ENCODE measurements at regions not wholly inside any gene's neighbourhood (a gene's known extent, or its start where the extent isn't known, plus 50 kb on each side); places are given as distances from the start of the nearest gene placed in this dataset.

DNA sequence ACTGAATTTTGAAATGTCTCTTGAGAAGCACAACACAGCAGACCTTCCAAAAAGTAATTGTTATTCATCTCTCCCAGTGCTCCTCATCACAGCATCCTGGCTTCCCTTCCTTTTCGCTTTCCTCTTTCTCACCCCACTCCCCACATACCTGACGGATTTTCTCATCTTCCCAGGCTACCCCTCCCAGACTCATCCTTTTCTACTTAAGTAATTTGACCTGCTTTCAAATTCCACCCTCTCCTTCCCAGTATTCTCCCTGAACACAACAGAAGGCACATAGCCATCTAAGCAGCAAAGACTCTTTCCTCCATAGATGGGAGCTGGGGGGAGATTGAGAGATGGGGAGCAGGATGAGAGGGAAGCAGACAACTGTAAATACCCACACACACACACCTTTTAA, 187.1 kb upstream of the STT3B start:
- Histone ChIP-seq H2AFZ (ENCODE audit: low read depth) (no peak overlapping the region), H3K36me3 (ENCODE audit: insufficient read depth) (no peaks in the 10 kb centered on the region), H3K4me2 (no peak overlapping the region), H3K79me2 (ENCODE audit: insufficient read depth, low read depth) (no peaks in the 10 kb centered on the region), H3K27ac (no peak overlapping the region), H3K4me1 (ENCODE audit: low read depth, poor library complexity, severe bottlenecking) (no peaks in the 10 kb centered on the region), H3K9ac (no peak overlapping the region), H4K20me1 (ENCODE audit: insufficient read depth) (no peaks in the 10 kb centered on the region), H3K27me3 (ENCODE audit: insufficient read depth, low read depth) (no peaks in the 10 kb centered on the region), H3K4me3 (IDR thresholded peaks at IDR 0.05; ENCODE audit: insufficient read depth, low read depth, low read length) (no peak overlapping the region)
- TF ChIP-seq, protein P1, sequence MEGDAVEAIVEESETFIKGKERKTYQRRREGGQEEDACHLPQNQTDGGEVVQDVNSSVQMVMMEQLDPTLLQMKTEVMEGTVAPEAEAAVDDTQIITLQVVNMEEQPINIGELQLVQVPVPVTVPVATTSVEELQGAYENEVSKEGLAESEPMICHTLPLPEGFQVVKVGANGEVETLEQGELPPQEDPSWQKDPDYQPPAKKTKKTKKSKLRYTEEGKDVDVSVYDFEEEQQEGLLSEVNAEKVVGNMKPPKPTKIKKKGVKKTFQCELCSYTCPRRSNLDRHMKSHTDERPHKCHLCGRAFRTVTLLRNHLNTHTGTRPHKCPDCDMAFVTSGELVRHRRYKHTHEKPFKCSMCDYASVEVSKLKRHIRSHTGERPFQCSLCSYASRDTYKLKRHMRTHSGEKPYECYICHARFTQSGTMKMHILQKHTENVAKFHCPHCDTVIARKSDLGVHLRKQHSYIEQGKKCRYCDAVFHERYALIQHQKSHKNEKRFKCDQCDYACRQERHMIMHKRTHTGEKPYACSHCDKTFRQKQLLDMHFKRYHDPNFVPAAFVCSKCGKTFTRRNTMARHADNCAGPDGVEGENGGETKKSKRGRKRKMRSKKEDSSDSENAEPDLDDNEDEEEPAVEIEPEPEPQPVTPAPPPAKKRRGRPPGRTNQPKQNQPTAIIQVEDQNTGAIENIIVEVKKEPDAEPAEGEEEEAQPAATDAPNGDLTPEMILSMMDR (conservative IDR thresholded peaks at IDR 0.05; ENCODE audit: low read depth, low read length) = no peak

DNA sequence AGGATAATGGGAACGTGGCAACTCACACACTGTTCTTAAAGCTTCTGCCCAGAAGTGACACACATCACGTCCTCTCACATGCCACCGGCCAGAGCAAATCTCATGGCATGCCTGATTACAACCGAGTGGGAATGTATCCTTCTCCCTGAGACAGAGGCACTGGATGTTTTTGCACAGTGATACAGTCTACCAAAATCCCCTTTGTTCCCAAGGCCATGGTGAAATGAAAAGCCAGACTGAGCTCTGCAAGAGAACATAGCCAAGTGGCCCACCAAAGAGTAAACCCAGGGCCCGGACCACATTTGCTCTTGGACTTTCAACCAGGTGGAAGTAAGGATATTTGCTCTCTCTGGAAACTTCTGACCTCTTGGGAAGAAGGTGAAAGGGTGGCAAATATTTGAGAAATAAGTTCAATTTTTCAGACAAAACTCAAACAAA, 186.2 kb upstream of the STT3B start:
- Histone ChIP-seq H3K27ac (no peak overlapping the region), H3K79me2 (ENCODE audit: insufficient read depth, low read depth) (no peaks in the 10 kb centered on the region), H3K4me1 (ENCODE audit: low read depth, poor library complexity, severe bottlenecking) (no peaks in the 10 kb centered on the region), H3K36me3 (ENCODE audit: insufficient read depth) (no peaks in the 10 kb centered on the region), H3K4me2 (no peak overlapping the region), H3K27me3 (ENCODE audit: insufficient read depth, low read depth) (no peaks in the 10 kb centered on the region), H3K4me3 (IDR thresholded peaks at IDR 0.05; ENCODE audit: insufficient read depth, low read depth, low read length) (no peak overlapping the region), H4K20me1 (ENCODE audit: insufficient read depth) (no peaks in the 10 kb centered on the region), H2AFZ (ENCODE audit: low read depth) (no peak overlapping the region), H3K9ac (no peak overlapping the region)
- TF ChIP-seq, protein P1 (conservative IDR thresholded peaks at IDR 0.05; ENCODE audit: low read depth, low read length) = no peak

DNA sequence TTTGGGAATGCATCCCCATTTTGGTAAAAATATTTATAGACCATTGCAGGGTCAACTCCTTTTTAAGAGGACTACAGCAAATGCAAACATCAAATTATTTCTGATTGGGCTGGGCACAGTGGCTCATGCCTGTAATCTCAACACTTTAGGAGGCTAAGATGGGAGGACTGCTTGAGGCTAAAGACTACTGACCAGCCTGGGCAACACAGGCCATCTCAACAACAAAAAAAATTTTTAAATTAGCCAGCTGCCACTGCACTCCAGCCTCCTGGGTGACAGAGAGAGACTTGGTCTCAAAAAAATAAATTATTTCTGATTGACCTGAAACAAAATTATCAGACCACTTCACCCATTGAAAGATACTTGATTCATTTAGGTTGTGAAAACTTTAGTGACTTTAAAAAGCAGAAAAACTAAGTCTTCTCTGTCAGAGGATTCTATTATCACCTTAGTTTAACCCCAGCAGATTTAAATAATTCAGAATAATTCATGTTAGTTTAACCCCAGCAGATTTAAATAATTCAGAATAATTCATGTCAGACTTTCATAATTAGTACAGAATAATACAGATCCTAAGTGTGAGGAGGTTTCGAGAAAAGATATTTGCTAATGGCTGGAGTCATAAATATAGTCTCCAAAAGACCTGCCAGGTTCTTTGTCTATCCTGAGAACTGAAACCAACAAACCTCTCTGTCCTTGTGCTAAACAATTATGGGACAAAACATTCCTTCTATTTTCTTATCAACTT, 183.6 kb upstream of the STT3B start:
- TF ChIP-seq, protein P1 (conservative IDR thresholded peaks at IDR 0.05; ENCODE audit: low read depth, low read length) = no peak
- H3K4me2 ChIP-seq = no peak overlapping the region
- no peak overlapping the region for H2AFZ ChIP-seq (ENCODE audit: low read depth)
- H3K4me1 ChIP-seq (ENCODE audit: low read depth, poor library complexity, severe bottlenecking) = no peaks in the 10 kb centered on the region
- H3K36me3 ChIP-seq (ENCODE audit: insufficient read depth) = no peaks in the 10 kb centered on the region
- no peaks in the 10 kb centered on the region for H3K79me2 ChIP-seq (ENCODE audit: insufficient read depth, low read depth)
- H3K9ac ChIP-seq = no peak overlapping the region
- no peaks in the 10 kb centered on the region for H3K27me3 ChIP-seq (ENCODE audit: insufficient read depth, low read depth)
- no peak overlapping the region for H3K4me3 ChIP-seq (IDR thresholded peaks at IDR 0.05; ENCODE audit: insufficient read depth, low read depth, low read length)
- H4K20me1 ChIP-seq (ENCODE audit: insufficient read depth) = no peaks in the 10 kb centered on the region
- no peak overlapping the region for H3K27ac ChIP-seq

DNA sequence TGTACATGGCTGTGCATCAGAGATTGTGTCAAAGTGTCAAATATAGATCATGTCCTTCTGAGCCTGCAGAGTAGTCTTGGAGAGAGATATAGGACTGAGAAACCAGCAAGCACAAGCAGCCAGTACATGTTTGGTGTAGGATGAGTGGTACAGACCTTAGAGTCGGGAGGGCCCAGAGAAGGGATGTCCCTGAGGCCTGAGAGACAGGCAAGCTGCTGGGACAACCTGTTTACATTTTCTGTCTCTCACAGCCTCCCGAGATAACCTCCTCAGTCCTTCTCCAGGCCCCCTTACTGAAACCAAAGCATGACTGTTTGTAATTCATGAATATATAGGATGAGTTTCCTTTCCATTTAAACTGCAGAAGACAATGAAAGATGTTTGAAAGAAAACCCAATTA, 182.4 kb upstream of the STT3B start:
- TF ChIP-seq, protein P1 (conservative IDR thresholded peaks at IDR 0.05; ENCODE audit: low read depth, low read length) = no peak
- H2AFZ ChIP-seq (ENCODE audit: low read depth) = no peak overlapping the region
- no peaks in the 10 kb centered on the region for H3K36me3 ChIP-seq (ENCODE audit: insufficient read depth)
- no peak overlapping the region for H3K4me2 ChIP-seq
- H3K9ac ChIP-seq = no peak overlapping the region
- no peaks in the 10 kb centered on the region for H4K20me1 ChIP-seq (ENCODE audit: insufficient read depth)
- no peaks in the 10 kb centered on the region for H3K79me2 ChIP-seq (ENCODE audit: insufficient read depth, low read depth)
- H3K4me1 ChIP-seq (ENCODE audit: low read depth, poor library complexity, severe bottlenecking) = no peaks in the 10 kb centered on the region
- H3K4me3 ChIP-seq (IDR thresholded peaks at IDR 0.05; ENCODE audit: insufficient read depth, low read depth, low read length) = no peak overlapping the region
- no peaks in the 10 kb centered on the region for H3K27me3 ChIP-seq (ENCODE audit: insufficient read depth, low read depth)
- no peak overlapping the region for H3K27ac ChIP-seq
